ENCODE measurements at regions not wholly inside any gene's neighbourhood (a gene's known extent, or its start where the extent isn't known, plus 50 kb on each side); places are given as distances from the start of the nearest gene placed in this dataset.

DNA sequence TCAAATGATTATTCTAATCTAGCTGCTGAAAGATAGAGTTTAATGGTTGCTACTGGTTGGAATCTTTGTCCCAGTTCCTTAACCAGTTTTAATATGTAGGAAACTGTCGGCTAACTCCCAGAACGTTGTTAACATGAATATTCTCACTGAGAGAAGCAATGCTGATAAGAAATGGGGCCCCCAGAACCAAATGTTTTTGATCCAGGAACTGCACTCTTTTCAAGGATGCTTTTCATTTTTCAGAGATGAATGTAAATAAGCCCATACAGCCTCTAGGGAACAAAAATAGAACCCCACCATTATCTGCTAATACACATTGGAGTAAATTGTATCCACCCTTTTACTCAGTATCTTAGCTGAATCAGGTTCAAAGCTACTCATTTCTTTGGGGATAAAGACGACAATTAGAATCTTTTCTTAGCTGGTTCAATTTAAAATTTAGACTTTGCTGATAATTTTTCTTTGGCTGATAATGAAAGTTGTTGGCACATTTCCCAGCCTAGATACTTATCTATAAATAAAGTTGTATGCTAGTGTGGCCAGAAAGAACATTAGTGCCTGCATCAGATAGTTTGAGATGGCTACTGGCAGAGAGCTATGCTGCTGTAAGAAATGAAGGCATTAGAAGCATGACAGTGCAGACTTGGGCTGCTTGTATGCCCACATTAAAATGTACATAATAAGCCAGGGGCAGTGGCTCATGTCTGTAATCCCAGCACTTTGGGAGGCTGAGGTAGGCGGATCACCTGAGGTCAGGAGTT, 323.3 kb upstream of the PDGFD start:
- Mint-ChIP-seq H3K36me3 (no peaks in the 10 kb centered on the region), H3K27ac (no peak overlapping the region), H3K4me1 (no peaks in the 10 kb centered on the region), H3K27me3 (ENCODE audit: low read depth in 3 of 3) (no peaks in the 10 kb centered on the region), H3K4me3 (no peak overlapping the region), H3K9me3 (peaks cover 8 to 24% (median 14%) of the 10 kb centered on the region in 7 donors)
- TF ChIP-seq, protein P1, sequence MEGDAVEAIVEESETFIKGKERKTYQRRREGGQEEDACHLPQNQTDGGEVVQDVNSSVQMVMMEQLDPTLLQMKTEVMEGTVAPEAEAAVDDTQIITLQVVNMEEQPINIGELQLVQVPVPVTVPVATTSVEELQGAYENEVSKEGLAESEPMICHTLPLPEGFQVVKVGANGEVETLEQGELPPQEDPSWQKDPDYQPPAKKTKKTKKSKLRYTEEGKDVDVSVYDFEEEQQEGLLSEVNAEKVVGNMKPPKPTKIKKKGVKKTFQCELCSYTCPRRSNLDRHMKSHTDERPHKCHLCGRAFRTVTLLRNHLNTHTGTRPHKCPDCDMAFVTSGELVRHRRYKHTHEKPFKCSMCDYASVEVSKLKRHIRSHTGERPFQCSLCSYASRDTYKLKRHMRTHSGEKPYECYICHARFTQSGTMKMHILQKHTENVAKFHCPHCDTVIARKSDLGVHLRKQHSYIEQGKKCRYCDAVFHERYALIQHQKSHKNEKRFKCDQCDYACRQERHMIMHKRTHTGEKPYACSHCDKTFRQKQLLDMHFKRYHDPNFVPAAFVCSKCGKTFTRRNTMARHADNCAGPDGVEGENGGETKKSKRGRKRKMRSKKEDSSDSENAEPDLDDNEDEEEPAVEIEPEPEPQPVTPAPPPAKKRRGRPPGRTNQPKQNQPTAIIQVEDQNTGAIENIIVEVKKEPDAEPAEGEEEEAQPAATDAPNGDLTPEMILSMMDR (IDR thresholded peaks at IDR 0.05) = no peak
- peaks cover 13 to 26% of the 10 kb centered on the region in 2 donors for H3K9me3 ChIP-seq (replicated peaks in 1 of 2; ENCODE audit: control insufficient read depth in 1 of 2, insufficient read depth in 1 of 2, low read length in 2 of 2)
- intact Hi-C loops (cut with micrococcal nuclease) = no loop called here
- no peak overlapping the region for H3K27ac ChIP-seq (ENCODE audit: low read depth in 1 of 2, low read length in 2 of 2)
- H4K20me1 ChIP-seq (ENCODE audit: insufficient read depth, low read length) = no peaks in the 10 kb centered on the region
- no peaks in the 10 kb centered on the region for H3K79me2 ChIP-seq (ENCODE audit: insufficient read depth, low read length)
- H3K9ac ChIP-seq (ENCODE audit: insufficient read depth, low read length, poor library complexity, severe bottlenecking) = no peak overlapping the region
- no peaks in the 10 kb centered on the region for H3K4me1 ChIP-seq (ENCODE audit: control insufficient read depth in 1 of 2, insufficient read depth in 2 of 2, low read length in 2 of 2)
- DNase-seq = no peak
- H2AFZ ChIP-seq (ENCODE audit: insufficient read depth, low read depth, low read length, poor library complexity, severe bottlenecking) = no peak overlapping the region
- WGBS (ENCODE audit: insufficient coverage) = no CpG with 5 or more reads among the region's 4 CpGs
- H3K4me3 ChIP-seq (replicated peaks in 1 of 3; ENCODE audit: low read depth in 2 of 3, low read length in 3 of 3) = no peak overlapping the region
- no peaks in the 10 kb centered on the region for H3K27me3 ChIP-seq (ENCODE audit: control insufficient read depth in 2 of 2, insufficient read depth in 2 of 2, low read length in 2 of 2)
- H3K36me3 ChIP-seq (replicated peaks in 1 of 2; ENCODE audit: control insufficient read depth in 1 of 2, insufficient read depth in 2 of 2, low read length in 2 of 2) = no peaks in the 10 kb centered on the region
- H3K4me2 ChIP-seq (replicated peaks; ENCODE audit: extremely low read depth, low read length, poor library complexity, severe bottlenecking) = no peak overlapping the region

DNA sequence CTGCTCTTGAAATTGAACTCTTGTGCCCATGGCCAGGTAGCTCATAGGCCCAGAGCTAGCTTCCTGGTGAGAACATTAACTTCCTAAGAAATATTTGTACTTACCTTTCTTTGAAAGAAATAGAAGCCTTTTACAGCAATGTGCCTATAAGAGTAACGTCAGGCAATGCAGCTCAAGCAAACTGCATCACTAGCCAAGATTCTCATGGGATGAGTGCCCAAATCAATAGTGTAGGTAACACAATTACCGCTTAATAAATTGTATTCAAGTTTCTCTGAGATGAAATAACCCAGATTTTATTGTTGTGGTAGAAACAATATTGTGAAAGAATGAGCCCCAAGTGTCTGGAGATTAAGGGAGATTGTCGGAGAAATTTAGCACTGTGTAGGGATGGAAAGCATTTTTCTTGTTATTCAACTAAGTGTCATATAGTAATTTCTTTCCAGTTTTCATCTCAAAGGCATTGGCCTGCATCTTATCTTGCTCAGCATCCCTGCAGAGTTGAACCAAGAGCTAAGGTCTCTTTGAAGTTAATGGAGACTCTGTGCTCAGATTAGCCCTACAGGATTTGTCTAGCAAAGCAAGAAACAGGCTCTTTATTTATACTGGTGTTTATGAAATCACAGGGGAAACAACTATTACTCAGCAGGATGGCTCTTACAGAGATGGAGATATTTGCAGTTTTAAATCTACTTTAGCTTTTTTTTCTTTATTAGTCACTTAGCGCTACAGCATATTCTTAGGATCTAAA, 321.0 kb upstream of the PDGFD start:
- intact Hi-C loops (cut with micrococcal nuclease) = no loop called here
- Mint-ChIP-seq H3K27me3 (ENCODE audit: low read depth in 3 of 3) (no peaks in the 10 kb centered on the region), H3K27ac (no peak overlapping the region), H3K4me3 (no peak overlapping the region), H3K9me3 (peaks cover 0 to 17% (median 3%) of the 10 kb centered on the region in 7 donors), H3K4me1 (no peaks in the 10 kb centered on the region), H3K36me3 (no peaks in the 10 kb centered on the region)
- H3K4me1 ChIP-seq (ENCODE audit: control insufficient read depth in 1 of 2, insufficient read depth in 2 of 2, low read length in 2 of 2) = no peaks in the 10 kb centered on the region
- no peak overlapping the region for H3K9ac ChIP-seq (ENCODE audit: insufficient read depth, low read length, poor library complexity, severe bottlenecking)
- peaks cover under 1 to 10% of the 10 kb centered on the region in 2 donors for H3K9me3 ChIP-seq (replicated peaks in 1 of 2; ENCODE audit: control insufficient read depth in 1 of 2, insufficient read depth in 1 of 2, low read length in 2 of 2)
- no peaks in the 10 kb centered on the region for H3K27me3 ChIP-seq (ENCODE audit: control insufficient read depth in 2 of 2, insufficient read depth in 2 of 2, low read length in 2 of 2)
- H3K27ac ChIP-seq (ENCODE audit: low read depth in 1 of 2, low read length in 2 of 2) = no peak overlapping the region
- H3K4me2 ChIP-seq (replicated peaks; ENCODE audit: extremely low read depth, low read length, poor library complexity, severe bottlenecking) = no peak overlapping the region
- no peak for DNase-seq
- no peaks in the 10 kb centered on the region for H3K36me3 ChIP-seq (replicated peaks in 1 of 2; ENCODE audit: control insufficient read depth in 1 of 2, insufficient read depth in 2 of 2, low read length in 2 of 2)
- TF ChIP-seq, protein P1 (IDR thresholded peaks at IDR 0.05) = no peak
- 80% methylated on average over 1 of the region's 4 CpGs for WGBS (ENCODE audit: insufficient coverage)
- no peaks in the 10 kb centered on the region for H3K79me2 ChIP-seq (ENCODE audit: insufficient read depth, low read length)
- H3K4me3 ChIP-seq (replicated peaks in 1 of 3; ENCODE audit: low read depth in 2 of 3, low read length in 3 of 3) = no peak overlapping the region
- no peak overlapping the region for H2AFZ ChIP-seq (ENCODE audit: insufficient read depth, low read depth, low read length, poor library complexity, severe bottlenecking)
- H4K20me1 ChIP-seq (ENCODE audit: insufficient read depth, low read length) = no peaks in the 10 kb centered on the region

Measured in CD14-positive monocyte (primary cell).